ENCODE measurements at regions not wholly inside any gene's neighbourhood (a gene's known extent, or its start where the extent isn't known, plus 50 kb on each side); places are given as distances from the start of the nearest gene placed in this dataset.

DNA sequence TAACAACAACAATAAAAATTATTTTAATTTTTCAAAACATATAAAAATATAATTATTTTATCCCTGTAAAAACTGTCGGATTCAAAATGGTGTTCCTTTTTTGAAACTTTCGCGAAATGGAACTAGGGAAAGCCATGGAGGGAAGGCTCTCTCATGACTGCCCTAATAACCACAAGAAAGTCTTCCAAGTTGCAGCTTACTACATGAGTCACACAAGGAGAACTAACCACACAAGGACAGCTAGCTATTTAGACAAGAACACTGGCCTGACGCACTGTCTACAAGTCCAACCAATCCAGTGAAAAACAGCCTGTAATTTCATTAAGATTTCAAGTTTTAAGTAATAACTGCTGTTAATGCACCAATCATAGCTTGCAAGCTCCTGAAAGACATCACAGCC is 319.2 kb upstream of the PCDH9 start:
- Histone ChIP-seq H3K18ac (ENCODE audit: extremely low read depth, low read length) (no peak overlapping the region), H3K9ac (replicated peaks in 1 of 4; ENCODE audit: extremely low read depth in 1 of 4, low read depth in 3 of 4, low read length in 3 of 4) (no peak overlapping the region), H2AK5ac (ENCODE audit: low read depth, low read length) (no peak overlapping the region), H3K27me3 (replicated peaks in 1 of 4; ENCODE audit: control insufficient read depth in 3 of 4, extremely low read depth in 1 of 4, insufficient read depth in 3 of 4, low read length in 3 of 4) (no peaks in the 10 kb centered on the region), H3K23me2 (ENCODE audit: low read depth, low read length) (no peaks in the 10 kb centered on the region), H4K20me1 (replicated peaks in 1 of 2; ENCODE audit: control insufficient read depth in 1 of 2, insufficient read depth in 2 of 2, low read length in 2 of 2) (no peaks in the 10 kb centered on the region), H3K14ac (ENCODE audit: insufficient read length) (no peak overlapping the region), H3K4me3 (ENCODE audit: extremely low read depth in 1 of 4, insufficient read depth in 2 of 4, low read depth in 3 of 4, low read length in 4 of 4) (no peak overlapping the region), H2BK15ac (ENCODE audit: low read length) (no peak overlapping the region), H2AFZ (ENCODE audit: low read length) (no peak overlapping the region; the same call in 1 of the 2 replicates), H3K4ac (replicated peaks; ENCODE audit: insufficient read length, low read depth, low read length) (no peak overlapping the region), H3K79me2 (ENCODE audit: control insufficient read depth in 1 of 2, insufficient read depth in 2 of 2, low read length in 2 of 2) (no peaks in the 10 kb centered on the region), H3K79me1 (ENCODE audit: low read depth, low read length) (no peaks in the 10 kb centered on the region), H3K23ac (ENCODE audit: insufficient read length) (no peak overlapping the region), H2BK5ac (ENCODE audit: low read depth, low read length) (no peak overlapping the region), H2BK12ac (ENCODE audit: low read depth, low read length) (no peak overlapping the region), H3K56ac (replicated peaks; ENCODE audit: insufficient read length, low read depth, low read length) (no peak overlapping the region), H3K4me1 (replicated peaks in 1 of 4; ENCODE audit: control insufficient read depth in 3 of 4, insufficient read depth in 4 of 4, low read length in 3 of 4) (peaks cover 0 to 3% (median 0%) of the 10 kb centered on the region in 4 experiments; a peak in 1 of 7 replicates), H4K5ac (ENCODE audit: insufficient read length, low read depth, low read length) (no peak overlapping the region), H3K36me3 (ENCODE audit: control insufficient read depth in 2 of 4, insufficient read depth in 4 of 4, low read length in 3 of 4) (no peaks in the 10 kb centered on the region), H4K91ac (replicated peaks; ENCODE audit: insufficient read length, low read length) (no peak overlapping the region), H3K9me3 (ENCODE audit: insufficient read depth in 2 of 2, low read depth in 1 of 2, low read length in 1 of 2) (no peaks in the 10 kb centered on the region), H2BK20ac (ENCODE audit: low read length) (no peak overlapping the region), H3K27ac (ENCODE audit: low read depth, low read length) (no peak overlapping the region), H2BK120ac (replicated peaks; ENCODE audit: low read depth, low read length) (no peak overlapping the region), H4K8ac (ENCODE audit: extremely low read depth, insufficient read depth, low read length) (no peak overlapping the region), H3K4me2 (ENCODE audit: insufficient read depth in 1 of 2, low read depth in 2 of 2, low read length in 2 of 2) (no peak overlapping the region)
- TF ChIP-seq CHD2 (IDR thresholded peaks at IDR 0.05; ENCODE audit: low read length) (no peak), JUND (IDR thresholded peaks at IDR 0.05; ENCODE audit: low read length) (no peak), EGR1 (IDR thresholded peaks at IDR 0.05; ENCODE audit: borderline replicate concordance, low read depth, low read length) (no peak), HDAC6 (IDR thresholded peaks at IDR 0.05; ENCODE audit: low read depth, low read length) (no peak), GTF2F1 (IDR thresholded peaks at IDR 0.05; ENCODE audit: borderline replicate concordance, low read depth, low read length) (no peak), RNF2 (IDR thresholded peaks at IDR 0.05; ENCODE audit: borderline replicate concordance, low read depth, low read length, missing control alignments, poor library complexity, severe bottlenecking) (no peak), SIRT6 (IDR thresholded peaks at IDR 0.05; ENCODE audit: low read length) (no peak), TAF7 (optimal IDR thresholded peaks at IDR 0.05; ENCODE audit: borderline replicate concordance, low read depth, low read length) (no peak)
- TF ChIP-seq, protein P1, sequence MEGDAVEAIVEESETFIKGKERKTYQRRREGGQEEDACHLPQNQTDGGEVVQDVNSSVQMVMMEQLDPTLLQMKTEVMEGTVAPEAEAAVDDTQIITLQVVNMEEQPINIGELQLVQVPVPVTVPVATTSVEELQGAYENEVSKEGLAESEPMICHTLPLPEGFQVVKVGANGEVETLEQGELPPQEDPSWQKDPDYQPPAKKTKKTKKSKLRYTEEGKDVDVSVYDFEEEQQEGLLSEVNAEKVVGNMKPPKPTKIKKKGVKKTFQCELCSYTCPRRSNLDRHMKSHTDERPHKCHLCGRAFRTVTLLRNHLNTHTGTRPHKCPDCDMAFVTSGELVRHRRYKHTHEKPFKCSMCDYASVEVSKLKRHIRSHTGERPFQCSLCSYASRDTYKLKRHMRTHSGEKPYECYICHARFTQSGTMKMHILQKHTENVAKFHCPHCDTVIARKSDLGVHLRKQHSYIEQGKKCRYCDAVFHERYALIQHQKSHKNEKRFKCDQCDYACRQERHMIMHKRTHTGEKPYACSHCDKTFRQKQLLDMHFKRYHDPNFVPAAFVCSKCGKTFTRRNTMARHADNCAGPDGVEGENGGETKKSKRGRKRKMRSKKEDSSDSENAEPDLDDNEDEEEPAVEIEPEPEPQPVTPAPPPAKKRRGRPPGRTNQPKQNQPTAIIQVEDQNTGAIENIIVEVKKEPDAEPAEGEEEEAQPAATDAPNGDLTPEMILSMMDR (IDR thresholded peaks at IDR 0.05; ENCODE audit: control extremely low read depth in 1 of 3, insufficient read depth in 1 of 3, low read depth in 1 of 3, low read length in 3 of 3) = no peak
- DNase-seq (ENCODE audit: low read depth in 1 of 2, low spot score in 2 of 2) (no peak), FAIRE-seq (no peak)
- 96% methylated on average over 4 of the region's 4 CpGs; no CpG with 5 or more reads in 1 of the 2 experiments for WGBS, 2 experiments (ENCODE audit: extremely low coverage in 1 of 2, insufficient coverage in 1 of 2, insufficient read length in 1 of 2, insufficient replicate concordance in 2 of 2, low coverage in 1 of 2, low lambda C conversion rate in 2 of 2, missing lambda C conversion rate in 1 of 2)
- ChIA-PET CTCF (ENCODE audit: partially characterized antibody) (no interaction called here), POLR2A (ENCODE audit: partially characterized antibody) (no interaction called here)

Data from H1 (cell line).